OCI-LY3 (cell line): ENCODE measurements at regions not wholly inside any gene's neighbourhood (a gene's known extent, or its start where the extent isn't known, plus 50 kb on each side); places are given as distances from the start of the nearest gene placed in this dataset.

Experiments used
- H2AFZ ChIP-seq: fragments of 200-600, 300-600 bp; shearing (Covaris generic); 2 replicates; pipeline ENCODE4 v1.6.0; 2014; ENCODE audit warnings: antibody characterized with exemption, low read depth, low read length
- H3K27ac ChIP-seq: fragments of 200-600, 300-600 bp; sonication (generic); 2 replicates; pipeline ENCODE4 v1.5.1; 2014; ENCODE audit warnings: mild to moderate bottlenecking, low read length, moderate library complexity, mixed read lengths
- H3K27me3 ChIP-seq: fragments of 200-600, 300-600 bp; sonication (generic); 2 replicates; pipeline ENCODE4 v1.6.1; 2014; ENCODE audit warnings: low read depth, low read length, mixed read lengths
- H3K36me3 ChIP-seq: fragments of 200-600, 300-600 bp; sonication (generic); replicated peaks from 2 replicates; pipeline ENCODE3; 2014; ENCODE audit warnings: low read depth, low read length, mixed read lengths
- H3K4me1 ChIP-seq: fragments of 300-600, 200-600 bp; sonication (generic); 2 replicates; pipeline ENCODE4 v1.6.1; 2014; ENCODE audit warnings: low read length, mixed read lengths
- H3K4me2 ChIP-seq: fragments of 200-600, 300-600 bp; sonication (generic); 2 replicates; pipeline ENCODE4 v1.6.1; 2014; ENCODE audit warnings: low read length, mixed read lengths
- H3K4me3 ChIP-seq: fragments of 300-600, 200-600 bp; sonication (generic); 2 replicates; pipeline ENCODE4 v1.5.1; 2014; ENCODE audit warnings: antibody characterized with exemption, mild to moderate bottlenecking, low read length, moderate library complexity
- H3K79me2 ChIP-seq: fragments of 300-600, 200-600 bp; shearing (Covaris generic); 2 replicates; pipeline ENCODE4 v1.6.1; 2014; ENCODE audit warnings: mild to moderate bottlenecking, low read length, mixed read lengths
- H3K9ac ChIP-seq: fragments of 300-600, 200-600 bp; shearing (Covaris generic); 2 replicates; pipeline ENCODE4 v1.6.0; 2014; ENCODE audit warnings: mild to moderate bottlenecking, low read length, moderate library complexity
- H3K9me3 ChIP-seq: fragments of 200-600, 300-600 bp; shearing (Covaris generic); 2 replicates; pipeline ENCODE4 v1.6.1; 2014; ENCODE audit warnings: low read length, mixed read lengths; ENCODE audit not compliant: insufficient read depth
- H4K20me1 ChIP-seq: fragments of 200-600, 300-600 bp; sonication (generic); 2 replicates; pipeline ENCODE4 v1.6.1; 2016; ENCODE audit warnings: low read length, mixed read lengths; ENCODE audit not compliant: insufficient read depth
- CTCF ChIP-seq: fragments of 200-600, 300-600 bp; sonication (generic); IDR thresholded peaks from 2 replicates; pipeline ENCODE4 v1.5.1; 2014; ENCODE audit warnings: antibody characterized with exemption, low read length, low read depth
- EZH2phosphoT487 ChIP-seq: fragments of 200-600 bp; shearing (Covaris generic); IDR thresholded peaks from 2 replicates; pipeline ENCODE4 v1.6.1; 2018; ENCODE audit warnings: antibody characterized with exemption, mixed run types, low read depth

- Histone ChIP-seq H3K27me3 (no peaks in the 10 kb centered on the region; the same call in 1 of the 2 replicates), H3K27ac (no peak overlapping the region), H3K4me2 (no peak overlapping the region), H2AFZ (no peak overlapping the region), H3K4me3 (no peak overlapping the region), H3K79me2 (no peaks in the 10 kb centered on the region), H3K36me3 (no peaks in the 10 kb centered on the region), H3K9me3 (no peaks in the 10 kb centered on the region), H3K4me1 (no peaks in the 10 kb centered on the region), H3K9ac (no peak overlapping the region), H4K20me1 (no peaks in the 10 kb centered on the region)
- TF ChIP-seq CTCF (no peak), EZH2phosphoT487 (no peak)
These were observed 240.8 kb upstream of the ZNF462 start for GRCh38 chr9:106622164-106622487.

GRCh38 chr9:106623558-106623957 lies 239.4 kb upstream of the ZNF462 start:
- Histone ChIP-seq H4K20me1 (no peaks in the 10 kb centered on the region), H3K27me3 (no peaks in the 10 kb centered on the region; the same call in 1 of the 2 replicates), H3K36me3 (no peaks in the 10 kb centered on the region), H3K79me2 (no peaks in the 10 kb centered on the region), H3K4me3 (no peak overlapping the region), H3K9ac (no peak overlapping the region), H3K4me1 (no peaks in the 10 kb centered on the region), H3K4me2 (no peak overlapping the region), H3K9me3 (no peaks in the 10 kb centered on the region), H3K27ac (no peak overlapping the region), H2AFZ (no peak overlapping the region)
- no peak for TF ChIP-seq EZH2phosphoT487
- TF ChIP-seq CTCF, result no peak

GRCh38 chr9:106625259-106625789 lies 237.6 kb upstream of the ZNF462 start:
- Histone ChIP-seq H3K4me3 (no peak overlapping the region), H3K4me1 (no peaks in the 10 kb centered on the region), H3K9me3 (no peaks in the 10 kb centered on the region), H4K20me1 (no peaks in the 10 kb centered on the region), H2AFZ (no peak overlapping the region), H3K36me3 (no peaks in the 10 kb centered on the region), H3K9ac (no peak overlapping the region), H3K27me3 (no peaks in the 10 kb centered on the region), H3K79me2 (no peaks in the 10 kb centered on the region), H3K27ac (no peak overlapping the region), H3K4me2 (no peak overlapping the region)
- no peak for TF ChIP-seq CTCF
- TF ChIP-seq EZH2phosphoT487, result no peak

- Histone ChIP-seq H3K79me2 (no peaks in the 10 kb centered on the region), H3K9ac (no peak overlapping the region), H3K27me3 (no peaks in the 10 kb centered on the region), H3K4me3 (no peak overlapping the region), H3K4me1 (no peaks in the 10 kb centered on the region), H3K36me3 (no peaks in the 10 kb centered on the region), H4K20me1 (no peaks in the 10 kb centered on the region), H3K4me2 (no peak overlapping the region), H3K9me3 (no peaks in the 10 kb centered on the region), H2AFZ (no peak overlapping the region), H3K27ac (no peak overlapping the region)
- TF ChIP-seq CTCF, result no peak
- TF ChIP-seq EZH2phosphoT487, result no peak
These were observed 236.0 kb upstream of the ZNF462 start for GRCh38 chr9:106626936-106627335.
